Activated T-helper 17 cell treated with anti-CD3 and anti-CD28 coated beads, Interleukin-2, amount 50 U/mL, for 72 hours (primary cell): ENCODE measurements at regions not wholly inside any gene's neighbourhood (a gene's known extent, or its start where the extent isn't known, plus 50 kb on each side); places are given as distances from the start of the nearest gene placed in this dataset.
"Not testable (repeated sequence)": the region's sequence is repeated elsewhere in the genome, so short reads cannot be mapped to it uniquely, and the experiment has no call there.

Experiments used
- ATAC-seq: fragments of 150-1000 bp; cut with Tn5 transposase; replicated peaks from 2 replicates; pipeline ENCODE4 v1.10.0; 2021; ENCODE audit warnings: mild to moderate bottlenecking, moderate library complexity
- H3K27ac Mint-ChIP-seq: one replicate; pipeline ENCODE4 v1.8.0; 2022; ENCODE audit warnings: mixed read lengths
- H3K27me3 Mint-ChIP-seq: one replicate; pipeline ENCODE4 v1.8.0; 2022; ENCODE audit warnings: mixed read lengths
- H3K36me3 Mint-ChIP-seq: one replicate; pipeline ENCODE4 v1.8.0; 2022; ENCODE audit warnings: low read depth, mild to moderate bottlenecking, mixed read lengths
- H3K4me1 Mint-ChIP-seq: one replicate; pipeline ENCODE4 v1.8.0; 2022; ENCODE audit warnings: mixed read lengths
- H3K4me3 Mint-ChIP-seq: one replicate; pipeline ENCODE4 v1.8.0; 2022; ENCODE audit warnings: mild to moderate bottlenecking, mixed read lengths
- H3K9me3 Mint-ChIP-seq: one replicate; pipeline ENCODE4 v1.8.0; 2022; ENCODE audit warnings: mixed read lengths

DNA sequence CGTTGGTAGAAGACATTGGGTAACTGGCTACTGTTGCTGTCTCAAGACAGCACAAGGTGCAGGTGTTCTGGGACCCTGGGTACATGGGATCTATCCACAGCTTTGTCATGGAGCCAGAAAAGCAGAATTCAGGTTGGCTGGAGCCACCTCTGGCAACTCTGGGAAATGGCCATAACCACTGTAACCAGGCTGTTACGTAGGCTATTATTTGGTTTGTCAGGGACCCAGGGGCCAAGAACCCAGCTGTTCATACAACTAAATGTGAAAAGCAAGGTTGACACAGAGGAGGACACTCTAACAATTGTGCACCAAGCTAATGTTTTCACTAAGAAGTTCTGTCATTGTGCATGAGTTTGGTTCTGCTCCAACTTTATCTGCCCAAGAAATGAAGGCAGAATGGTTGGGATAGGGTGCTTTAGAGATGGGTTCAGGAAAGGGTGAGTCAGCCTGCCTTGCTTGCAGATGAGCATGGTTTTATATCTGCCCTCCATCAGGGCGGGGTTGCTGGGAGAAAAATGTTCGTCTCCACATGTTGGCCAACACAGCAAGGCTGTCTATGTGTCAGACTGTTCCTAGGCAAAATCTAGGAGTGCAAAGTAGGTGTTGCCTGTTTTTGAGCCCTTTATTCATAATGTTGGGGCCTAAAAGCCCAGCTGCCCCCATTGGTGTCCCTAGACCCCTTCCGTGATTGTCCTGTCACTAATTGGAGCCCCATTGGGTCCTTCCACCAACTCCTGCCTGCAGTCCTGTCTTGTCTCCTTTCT, 131.3 kb upstream of the DAP start:
- Mint-ChIP-seq H3K27me3 (peaks cover 6% of the 10 kb centered on the region), H3K4me3 (no peak overlapping the region), H3K36me3 (no peaks in the 10 kb centered on the region), H3K4me1 (no peaks in the 10 kb centered on the region), H3K27ac (no peak overlapping the region), H3K9me3 (peaks cover 11% of the 10 kb centered on the region)
- no peak for ATAC-seq

DNA sequence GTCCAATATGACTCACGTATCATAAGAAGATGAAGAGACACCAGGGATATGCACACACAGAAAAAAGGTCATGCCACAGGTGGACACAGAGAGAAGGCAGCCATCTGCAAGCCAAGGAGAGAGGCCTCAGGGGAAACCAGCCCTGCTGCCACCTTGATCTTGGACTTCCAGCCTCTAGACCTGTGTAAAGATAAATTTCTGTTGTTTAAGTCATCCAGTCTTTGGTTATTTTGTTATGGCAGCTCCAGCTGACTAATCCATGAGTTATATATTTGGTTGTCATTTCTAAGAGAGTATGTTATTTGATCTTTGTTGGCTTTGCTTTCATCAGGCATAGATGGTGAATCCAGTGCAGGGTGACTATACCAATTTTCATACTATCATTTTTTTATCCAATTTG, 130.2 kb upstream of the DAP start:
- H3K27ac Mint-ChIP-seq, result no peak overlapping the region
- no peak overlapping the region for H3K4me3 Mint-ChIP-seq
- H3K9me3 Mint-ChIP-seq, result peaks cover 11% of the 10 kb centered on the region
- no peak for ATAC-seq
- H3K27me3 Mint-ChIP-seq, result peaks cover 2% of the 10 kb centered on the region
- H3K4me1 Mint-ChIP-seq, result no peaks in the 10 kb centered on the region
- H3K36me3 Mint-ChIP-seq, result no peaks in the 10 kb centered on the region

DNA sequence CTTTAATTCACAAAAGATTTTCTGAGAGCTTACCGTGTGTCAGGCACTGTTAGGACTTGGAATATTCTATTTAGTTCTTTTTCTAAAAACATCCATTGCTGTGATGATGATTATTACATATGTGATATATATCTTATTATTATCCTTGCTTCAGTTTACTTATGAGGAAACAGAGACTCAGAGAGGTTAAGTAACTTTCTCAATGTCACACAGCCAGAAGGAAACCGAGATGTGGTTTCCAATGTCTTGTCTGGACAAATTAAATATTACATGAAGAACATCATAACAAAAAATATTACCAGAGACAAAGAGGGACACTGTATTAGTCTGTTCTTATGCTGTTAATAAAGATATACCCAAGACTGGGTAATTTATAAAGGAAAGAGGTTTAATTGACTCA, 125.5 kb upstream of the DAP start:
- no peaks in the 10 kb centered on the region for H3K27me3 Mint-ChIP-seq
- no peaks in the 10 kb centered on the region for H3K4me1 Mint-ChIP-seq
- no peaks in the 10 kb centered on the region for H3K36me3 Mint-ChIP-seq
- ATAC-seq, result no peak
- no peak overlapping the region for H3K4me3 Mint-ChIP-seq
- H3K27ac Mint-ChIP-seq, result no peak overlapping the region
- peaks cover 11% of the 10 kb centered on the region for H3K9me3 Mint-ChIP-seq

DNA sequence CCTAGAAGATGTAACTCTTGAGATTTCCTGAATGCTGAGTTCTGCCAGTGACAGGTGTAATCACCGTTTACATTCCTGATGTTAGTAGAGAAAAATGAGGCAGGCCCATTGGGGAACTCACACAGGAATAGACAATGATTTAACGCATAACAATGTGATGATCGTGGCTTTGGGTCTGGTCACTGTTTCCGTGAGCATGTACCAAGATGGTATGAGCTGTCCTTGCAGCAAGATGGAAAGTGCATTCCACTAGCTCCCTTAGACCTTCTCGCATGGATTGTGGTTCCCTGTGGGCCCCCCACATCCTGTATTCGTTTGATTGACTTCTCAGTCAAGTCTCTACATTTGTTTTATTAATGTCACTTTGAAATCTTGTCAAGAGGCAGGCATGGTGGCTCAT, 124.0 kb upstream of the DAP start:
- no peak for ATAC-seq
- Mint-ChIP-seq H3K27ac (no peak overlapping the region), H3K4me3 (no peak overlapping the region), H3K27me3 (no peaks in the 10 kb centered on the region), H3K9me3 (peaks cover 5% of the 10 kb centered on the region), H3K4me1 (no peaks in the 10 kb centered on the region), H3K36me3 (no peaks in the 10 kb centered on the region)

DNA sequence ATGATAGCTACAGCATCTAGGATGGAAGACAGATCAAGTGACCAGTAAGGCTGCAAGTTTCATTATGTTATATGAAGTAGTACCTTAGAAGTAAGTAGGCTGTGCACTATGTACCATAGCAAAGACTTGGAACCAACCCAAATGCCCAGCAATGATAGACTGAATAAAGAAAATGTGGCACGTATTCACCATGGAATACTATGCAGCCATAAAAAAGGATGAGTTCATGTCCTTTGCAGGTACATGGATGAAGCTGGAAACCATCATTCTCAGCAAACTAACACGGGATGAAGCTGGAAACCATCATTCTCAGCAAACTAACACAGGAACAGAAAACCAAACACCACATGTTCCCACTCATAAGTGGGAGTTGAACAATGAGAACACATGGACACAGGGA, 122.9 kb upstream of the DAP start:
- H3K4me1 Mint-ChIP-seq, H3K36me3 Mint-ChIP-seq, ATAC-seq, H3K27me3 Mint-ChIP-seq, H3K9me3 Mint-ChIP-seq, H3K4me3 Mint-ChIP-seq, H3K27ac Mint-ChIP-seq: not testable (repeated sequence)

DNA sequence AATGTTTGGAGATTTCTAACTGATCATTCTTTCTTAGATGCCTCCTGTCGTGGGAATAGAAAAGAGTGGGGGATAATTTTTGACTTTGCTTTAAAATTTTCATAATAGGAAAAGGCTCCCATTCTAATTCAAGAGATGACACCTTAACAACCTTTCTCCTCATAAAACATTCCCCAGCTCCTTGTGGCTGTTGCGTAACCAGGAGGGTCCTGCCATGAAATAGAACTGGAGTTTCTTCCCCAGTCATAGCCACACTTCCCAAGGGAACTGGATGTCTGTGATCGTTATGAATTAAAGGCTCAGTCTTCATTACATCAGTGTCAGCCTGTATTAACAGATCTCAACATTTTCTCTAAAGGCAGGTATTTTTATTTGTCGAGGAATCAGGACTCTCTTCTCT, 119.9 kb upstream of the DAP start:
- ATAC-seq, result no peak
- peaks cover 24% of the 10 kb centered on the region for H3K27me3 Mint-ChIP-seq
- H3K4me3 Mint-ChIP-seq, result no peak overlapping the region
- H3K9me3 Mint-ChIP-seq, result no peaks in the 10 kb centered on the region
- no peak overlapping the region for H3K27ac Mint-ChIP-seq
- no peaks in the 10 kb centered on the region for H3K36me3 Mint-ChIP-seq
- H3K4me1 Mint-ChIP-seq, result no peaks in the 10 kb centered on the region

DNA sequence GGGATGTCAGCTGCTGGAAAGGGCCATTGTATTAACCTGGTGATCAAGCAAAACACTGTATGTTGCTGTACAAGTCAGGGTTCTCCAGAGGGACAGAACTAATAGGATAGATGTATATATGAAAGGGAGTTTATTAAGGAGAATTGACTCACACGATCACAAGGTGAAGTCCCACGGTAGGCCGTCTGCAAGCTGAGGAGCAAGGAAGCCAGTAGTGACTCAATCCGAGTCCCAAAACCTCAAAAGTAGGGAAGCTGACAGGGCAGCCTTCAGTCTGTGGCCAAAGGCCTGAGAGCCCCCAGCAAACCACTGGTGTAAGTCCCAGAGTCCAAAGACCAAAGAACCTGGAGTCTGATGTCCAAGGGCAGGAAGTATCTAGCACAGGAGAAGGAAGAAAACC, 116.0 kb upstream of the DAP start:
- H3K4me3 Mint-ChIP-seq, ATAC-seq, H3K4me1 Mint-ChIP-seq, H3K9me3 Mint-ChIP-seq, H3K27ac Mint-ChIP-seq, H3K36me3 Mint-ChIP-seq: not testable (repeated sequence)
- H3K27me3 Mint-ChIP-seq, result peaks cover 30% of the 10 kb centered on the region

DNA sequence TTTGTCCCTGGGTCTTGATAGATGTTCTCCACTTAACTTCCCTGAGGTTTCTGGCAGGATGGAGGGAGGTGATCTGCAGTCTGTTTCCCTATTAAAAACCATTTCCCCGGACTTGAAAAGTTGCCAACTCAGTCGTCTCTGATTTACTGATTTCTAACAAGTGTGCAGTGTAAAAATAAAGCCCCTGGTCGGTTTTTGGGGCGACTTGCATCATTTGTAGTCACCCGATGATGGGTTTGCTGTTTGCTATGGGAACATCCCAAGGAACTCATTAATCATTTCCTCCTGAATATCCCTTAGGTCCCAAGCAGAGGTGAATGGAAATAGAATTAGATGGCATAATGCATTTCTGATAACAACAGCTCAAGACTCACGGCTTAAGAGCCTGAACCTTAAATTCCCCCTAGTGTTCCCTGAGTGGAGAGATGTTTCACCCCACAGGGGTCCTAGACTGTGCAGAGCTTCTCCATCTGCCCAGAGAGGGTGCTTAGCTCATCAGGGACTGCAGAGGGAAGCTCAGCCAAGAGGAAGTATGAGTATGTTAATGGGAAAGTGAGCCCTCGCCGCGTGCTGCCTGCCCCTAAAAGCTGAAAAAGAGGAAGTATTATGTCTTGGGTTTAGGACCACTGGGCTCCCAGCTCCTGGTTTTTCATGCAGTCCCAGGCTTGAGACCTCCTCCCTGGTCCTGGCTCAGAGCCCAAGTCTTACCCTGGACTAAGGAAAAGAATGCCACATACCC, 115.1 kb upstream of the DAP start:
- Mint-ChIP-seq H3K27ac (no peak overlapping the region), H3K4me3 (no peak overlapping the region), H3K36me3 (no peaks in the 10 kb centered on the region), H3K27me3 (peaks cover 30% of the 10 kb centered on the region), H3K4me1 (no peaks in the 10 kb centered on the region), H3K9me3 (no peaks in the 10 kb centered on the region)
- no peak for ATAC-seq

DNA sequence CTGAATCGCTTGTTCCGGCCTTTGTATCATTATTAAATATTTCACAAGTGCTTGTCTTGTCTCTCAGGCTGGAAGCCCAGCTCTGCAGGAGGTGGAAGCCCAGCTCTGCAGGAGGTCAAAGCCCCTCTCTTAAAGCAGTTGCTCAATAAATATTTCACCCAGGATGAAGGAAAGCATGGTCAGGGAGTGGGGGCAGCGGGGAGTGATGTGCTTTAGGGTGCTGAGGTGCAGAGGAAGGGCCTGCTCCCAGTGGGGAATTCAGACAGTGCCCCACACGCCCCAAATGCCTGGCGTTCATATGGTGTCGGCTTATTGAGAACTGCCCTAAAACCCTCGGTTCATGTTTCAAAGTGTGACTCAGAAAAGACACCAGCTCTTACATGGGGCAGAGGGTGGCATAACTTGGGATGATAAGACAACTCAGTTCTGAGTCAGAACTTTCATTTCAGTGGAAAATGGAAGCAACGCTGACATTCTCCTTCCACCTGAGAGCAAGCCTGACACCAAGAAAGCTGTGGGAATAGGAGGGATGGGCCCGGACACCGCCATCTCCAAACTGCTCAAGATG, 114.3 kb upstream of the DAP start:
- no peaks in the 10 kb centered on the region for H3K9me3 Mint-ChIP-seq
- no peak overlapping the region for H3K27ac Mint-ChIP-seq
- no peak for ATAC-seq
- peaks cover 34% of the 10 kb centered on the region for H3K27me3 Mint-ChIP-seq
- no peaks in the 10 kb centered on the region for H3K4me1 Mint-ChIP-seq
- H3K4me3 Mint-ChIP-seq, result no peak overlapping the region
- no peaks in the 10 kb centered on the region for H3K36me3 Mint-ChIP-seq

DNA sequence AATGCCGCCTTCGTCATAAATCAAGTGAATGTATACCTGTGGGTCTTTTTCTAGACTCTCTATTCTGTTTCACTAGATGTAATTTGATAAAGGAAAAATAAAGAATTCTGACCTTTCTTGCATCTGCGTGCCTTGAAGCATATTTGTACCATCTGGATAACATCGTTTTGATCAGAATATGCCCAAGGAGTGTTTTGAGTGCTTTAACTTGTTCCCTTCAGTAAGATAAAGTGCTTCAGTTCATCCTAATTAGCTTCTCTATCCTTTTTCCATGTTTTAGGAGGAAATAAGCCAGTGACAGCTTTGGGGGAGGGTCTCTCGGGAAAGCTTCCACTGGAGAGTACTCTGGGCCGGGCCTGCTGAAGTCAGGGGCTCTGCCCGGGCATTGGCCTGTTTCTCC, 113.5 kb upstream of the DAP start:
- H3K27ac Mint-ChIP-seq, result no peak overlapping the region
- no peaks in the 10 kb centered on the region for H3K4me1 Mint-ChIP-seq
- no peaks in the 10 kb centered on the region for H3K9me3 Mint-ChIP-seq
- H3K4me3 Mint-ChIP-seq, result no peak overlapping the region
- H3K36me3 Mint-ChIP-seq, result no peaks in the 10 kb centered on the region
- no peak for ATAC-seq
- H3K27me3 Mint-ChIP-seq, result peaks cover 33% of the 10 kb centered on the region

DNA sequence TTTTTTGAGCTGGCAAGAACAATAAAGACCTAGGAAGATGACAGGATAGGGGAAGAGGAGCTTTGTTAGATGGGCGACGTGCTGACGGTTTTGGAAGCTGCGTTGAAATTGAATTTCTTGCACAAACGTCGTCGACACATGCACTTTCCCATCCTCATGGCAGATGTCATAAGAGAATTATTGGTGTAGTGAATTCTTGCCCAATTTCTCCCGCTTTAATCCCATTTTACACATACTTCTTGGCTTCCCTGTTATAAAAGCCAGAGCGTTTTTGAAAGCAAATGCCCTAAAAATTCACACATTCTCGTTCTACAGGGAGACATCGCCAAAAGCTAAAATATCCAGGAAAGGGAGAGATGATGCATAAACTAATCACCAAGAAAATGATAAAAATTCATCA, 109.8 kb upstream of the DAP start:
- Mint-ChIP-seq H3K9me3 (no peaks in the 10 kb centered on the region), H3K4me1 (no peaks in the 10 kb centered on the region), H3K4me3 (no peak overlapping the region), H3K36me3 (no peaks in the 10 kb centered on the region), H3K27ac (no peak overlapping the region), H3K27me3 (peaks cover 10% of the 10 kb centered on the region)
- no peak for ATAC-seq

DNA sequence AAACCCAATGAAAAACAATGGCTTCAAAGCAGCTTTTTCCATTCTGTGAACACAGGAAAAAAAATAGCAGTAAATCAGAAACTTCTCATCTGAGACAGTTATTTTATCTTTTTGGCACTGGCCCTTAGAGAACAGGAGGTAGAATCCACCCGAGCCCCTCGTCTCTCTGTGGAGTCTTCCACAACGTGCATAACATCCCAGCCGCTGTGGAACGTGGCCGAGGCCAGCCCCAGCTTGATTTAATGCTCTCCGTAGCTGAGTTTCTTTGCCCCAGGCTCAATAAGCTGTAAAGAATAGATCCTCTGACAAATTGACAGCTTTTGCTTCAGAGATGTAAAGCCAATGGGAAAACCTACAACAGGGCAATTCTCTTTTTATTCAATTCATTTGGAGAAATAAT, 107.9 kb upstream of the DAP start:
- Mint-ChIP-seq H3K27me3 (peaks cover 7% of the 10 kb centered on the region), H3K4me1 (no peaks in the 10 kb centered on the region), H3K9me3 (no peaks in the 10 kb centered on the region), H3K27ac (no peak overlapping the region), H3K4me3 (no peak overlapping the region), H3K36me3 (no peaks in the 10 kb centered on the region)
- no peak for ATAC-seq

DNA sequence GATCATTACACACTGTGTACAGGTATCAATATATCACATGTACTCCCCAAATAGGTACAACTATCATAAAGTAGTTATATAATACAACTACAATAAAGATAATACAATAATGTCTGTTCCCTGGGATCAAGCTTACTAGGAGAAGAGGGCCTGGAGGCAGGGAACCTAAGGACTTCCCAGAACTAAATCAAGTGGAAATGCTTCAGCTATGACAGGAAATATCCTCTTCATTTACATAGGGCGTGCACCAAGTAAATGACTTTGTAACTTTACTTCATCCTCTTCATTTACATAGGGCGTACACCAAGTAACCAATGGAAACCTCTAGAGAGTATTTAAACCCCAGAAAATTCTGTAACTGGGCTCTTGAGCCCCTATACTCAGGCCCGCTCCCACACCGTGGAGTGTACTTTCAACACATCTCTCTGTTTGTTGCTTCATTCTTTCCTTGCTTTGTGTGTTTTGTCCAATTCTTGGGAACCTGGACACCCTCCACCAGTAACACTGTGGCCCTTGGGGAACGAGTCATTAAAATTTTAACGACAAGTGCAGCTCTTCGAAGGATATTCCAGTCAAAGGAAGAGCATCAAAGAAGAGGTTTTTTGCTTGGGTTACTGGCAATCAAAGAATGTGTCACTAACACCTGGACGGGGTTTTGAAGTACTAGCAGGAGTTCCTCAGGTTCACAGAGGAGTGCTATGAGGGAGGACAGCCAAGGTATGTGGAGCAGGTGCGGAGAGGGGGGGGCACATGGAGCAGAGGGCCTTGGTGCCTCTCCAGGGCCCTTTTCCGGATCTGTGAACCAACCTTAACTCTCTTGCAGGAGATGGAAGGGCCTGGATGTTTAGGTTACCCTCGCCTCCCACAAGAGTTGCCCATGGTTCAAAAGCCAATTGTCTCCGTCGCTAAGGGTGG, 106.6 kb upstream of the DAP start:
- H3K36me3 Mint-ChIP-seq, result no peaks in the 10 kb centered on the region
- H3K4me3 Mint-ChIP-seq, result no peak overlapping the region
- H3K9me3 Mint-ChIP-seq, result no peaks in the 10 kb centered on the region
- no peak for ATAC-seq
- no peak overlapping the region for H3K27ac Mint-ChIP-seq
- no peaks in the 10 kb centered on the region for H3K4me1 Mint-ChIP-seq
- H3K27me3 Mint-ChIP-seq, result peaks cover 11% of the 10 kb centered on the region

DNA sequence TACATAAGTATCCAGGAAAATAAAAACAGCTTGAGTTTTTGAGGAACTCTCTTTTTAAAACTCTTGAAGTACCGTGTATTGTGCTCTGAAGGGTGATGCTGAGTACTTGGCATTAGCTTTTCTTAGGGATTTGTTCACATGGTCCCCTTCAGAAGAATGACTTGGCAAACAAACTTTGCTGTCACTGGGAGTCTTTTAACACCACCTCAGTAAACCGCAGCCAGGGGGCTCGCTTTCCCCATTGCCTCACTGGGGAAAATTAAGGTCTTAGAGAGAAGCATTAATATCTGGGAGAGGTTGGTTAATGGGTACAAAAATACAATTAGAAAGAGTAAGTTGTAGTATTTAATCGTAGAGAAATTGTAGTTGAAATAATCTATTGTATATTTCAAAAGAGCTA, 105.9 kb upstream of the DAP start:
- peaks cover 8% of the 10 kb centered on the region for H3K27me3 Mint-ChIP-seq
- H3K4me3 Mint-ChIP-seq, result no peak overlapping the region
- no peak overlapping the region for H3K27ac Mint-ChIP-seq

More for the DNA sequence above, 105.9 kb upstream of the DAP start:
- no peaks in the 10 kb centered on the region for H3K4me1 Mint-ChIP-seq
- H3K36me3 Mint-ChIP-seq, result no peaks in the 10 kb centered on the region
- no peaks in the 10 kb centered on the region for H3K9me3 Mint-ChIP-seq
- no peak for ATAC-seq
